HFFc6 (cell line): ENCODE measurements at regions not wholly inside any gene's neighbourhood (a gene's known extent, or its start where the extent isn't known, plus 50 kb on each side); places are given as distances from the start of the nearest gene placed in this dataset.
A peak's percentile ranks its signal among the peaks of the same experiment; 100 is the strongest.

Experiments
- DNase-seq: peaks from one replicate; pipeline ENCODE4 v3.0.0-alpha.2; 2018
- H3K27ac Mint-ChIP-seq: 2 replicates; pipeline ENCODE4 v1.8.0; 2020; ENCODE audit warnings: mild to moderate bottlenecking, mixed read lengths
- H3K27me3 Mint-ChIP-seq: 2 replicates; pipeline ENCODE4 v1.8.0; 2021; ENCODE audit warnings: mild to moderate bottlenecking, moderate library complexity, mixed read lengths; ENCODE audit not compliant: insufficient read depth
- H3K36me3 Mint-ChIP-seq: 2 replicates; pipeline ENCODE4 v1.8.0; 2021; ENCODE audit warnings: low read depth, mixed read lengths
- H3K4me1 Mint-ChIP-seq: 2 replicates; pipeline ENCODE4 v1.8.0; 2020; ENCODE audit warnings: low read depth, mixed read lengths
- H3K4me3 Mint-ChIP-seq: 2 replicates; pipeline ENCODE4 v1.8.0; 2020; ENCODE audit warnings: mild to moderate bottlenecking, moderate library complexity, mixed read lengths
- H3K9me3 Mint-ChIP-seq: 2 replicates; pipeline ENCODE4 v1.8.0; 2020; ENCODE audit warnings: mild to moderate bottlenecking, mixed read lengths
- TF ChIP-seq, protein P1 (sequence below): fragments of 200-600 bp; sonication (generic); IDR thresholded peaks from 2 replicates; pipeline ENCODE4 v1.5.0; 2021; ENCODE audit warnings: antibody characterized with exemption, mild to moderate bottlenecking

DNA sequence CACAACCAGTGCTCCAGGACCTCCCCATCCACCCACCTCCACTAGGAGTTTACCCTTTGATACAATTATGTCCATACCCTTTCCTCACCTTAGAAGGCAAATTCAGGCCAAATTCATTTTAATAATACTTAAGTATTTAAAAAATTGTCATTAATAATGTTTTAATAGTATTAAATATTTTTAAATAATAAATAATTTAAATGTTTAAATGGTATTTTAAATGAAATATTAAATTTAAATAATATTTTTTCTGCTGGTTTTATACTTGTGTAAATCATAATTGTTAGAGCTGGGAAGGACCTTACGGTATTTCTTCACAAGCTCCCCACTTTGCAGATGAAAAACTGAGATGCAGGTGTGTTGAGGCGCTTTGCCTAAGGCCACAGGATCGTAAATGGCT lies 67.8 kb downstream of the NRN1 start:
- no peak for DNase-seq
- Mint-ChIP-seq H3K4me3 (no peak overlapping the region), H3K9me3 (peaks cover 7% of the 10 kb centered on the region), H3K27me3 (peaks cover 2% of the 10 kb centered on the region), H3K4me1 (peaks cover 42% of the 10 kb centered on the region), H3K36me3 (peaks cover 7% of the 10 kb centered on the region; the same call in 1 of the 2 replicates), H3K27ac (no peak overlapping the region)
- TF ChIP-seq, protein P1, sequence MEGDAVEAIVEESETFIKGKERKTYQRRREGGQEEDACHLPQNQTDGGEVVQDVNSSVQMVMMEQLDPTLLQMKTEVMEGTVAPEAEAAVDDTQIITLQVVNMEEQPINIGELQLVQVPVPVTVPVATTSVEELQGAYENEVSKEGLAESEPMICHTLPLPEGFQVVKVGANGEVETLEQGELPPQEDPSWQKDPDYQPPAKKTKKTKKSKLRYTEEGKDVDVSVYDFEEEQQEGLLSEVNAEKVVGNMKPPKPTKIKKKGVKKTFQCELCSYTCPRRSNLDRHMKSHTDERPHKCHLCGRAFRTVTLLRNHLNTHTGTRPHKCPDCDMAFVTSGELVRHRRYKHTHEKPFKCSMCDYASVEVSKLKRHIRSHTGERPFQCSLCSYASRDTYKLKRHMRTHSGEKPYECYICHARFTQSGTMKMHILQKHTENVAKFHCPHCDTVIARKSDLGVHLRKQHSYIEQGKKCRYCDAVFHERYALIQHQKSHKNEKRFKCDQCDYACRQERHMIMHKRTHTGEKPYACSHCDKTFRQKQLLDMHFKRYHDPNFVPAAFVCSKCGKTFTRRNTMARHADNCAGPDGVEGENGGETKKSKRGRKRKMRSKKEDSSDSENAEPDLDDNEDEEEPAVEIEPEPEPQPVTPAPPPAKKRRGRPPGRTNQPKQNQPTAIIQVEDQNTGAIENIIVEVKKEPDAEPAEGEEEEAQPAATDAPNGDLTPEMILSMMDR: no peak

- H3K4me3 Mint-ChIP-seq: no peak overlapping the region
- no peak for DNase-seq
- no peak overlapping the region for H3K27ac Mint-ChIP-seq
- H3K9me3 Mint-ChIP-seq: peaks cover under 1% of the 10 kb centered on the region
- TF ChIP-seq, protein P1: no peak
- peaks cover 42% of the 10 kb centered on the region for H3K4me1 Mint-ChIP-seq
- no peaks in the 10 kb centered on the region; the same call in 1 of the 2 replicates for H3K36me3 Mint-ChIP-seq
- peaks cover 2% of the 10 kb centered on the region for H3K27me3 Mint-ChIP-seq
Measured at GRCh38 chr6:5937936-5938706, 68.6 kb downstream of the NRN1 start.

- Mint-ChIP-seq H3K9me3 (no peaks in the 10 kb centered on the region), H3K27ac (no peak overlapping the region), H3K4me1 (peaks cover 37% of the 10 kb centered on the region), H3K27me3 (peaks cover 2% of the 10 kb centered on the region), H3K36me3 (no peaks in the 10 kb centered on the region), H3K4me3 (no peak overlapping the region)
- TF ChIP-seq, protein P1: no peak
- no peak for DNase-seq
Measured at GRCh38 chr6:5937169-5937909, 69.4 kb downstream of the NRN1 start.

DNA sequence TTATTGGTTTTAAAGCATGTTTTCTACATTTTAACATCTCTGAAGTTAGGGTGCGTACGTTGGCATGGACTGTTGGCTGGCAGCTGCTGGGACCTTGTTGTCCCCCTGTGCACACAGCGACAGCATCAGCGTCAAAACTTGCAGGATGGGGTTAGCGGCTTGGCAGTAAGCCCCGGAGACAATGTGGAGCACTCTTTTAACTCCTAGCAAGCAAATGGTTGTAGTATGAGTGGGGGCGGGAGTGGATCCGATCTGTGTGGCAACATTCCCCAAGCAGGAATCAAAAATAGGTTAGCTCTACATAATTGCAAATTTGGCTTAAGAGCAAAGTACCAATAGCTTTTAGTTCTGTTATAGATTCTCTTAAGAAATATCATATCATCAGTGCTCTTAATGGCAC lies 70.1 kb downstream of the NRN1 start:
- H3K9me3 Mint-ChIP-seq: no peaks in the 10 kb centered on the region
- no peaks in the 10 kb centered on the region for H3K36me3 Mint-ChIP-seq
- H3K27me3 Mint-ChIP-seq: peaks cover 2% of the 10 kb centered on the region
- no peak for DNase-seq
- H3K4me3 Mint-ChIP-seq: no peak overlapping the region
- H3K27ac Mint-ChIP-seq: no peak overlapping the region
- TF ChIP-seq, protein P1: no peak
- H3K4me1 Mint-ChIP-seq: peaks cover 30% of the 10 kb centered on the region

DNA sequence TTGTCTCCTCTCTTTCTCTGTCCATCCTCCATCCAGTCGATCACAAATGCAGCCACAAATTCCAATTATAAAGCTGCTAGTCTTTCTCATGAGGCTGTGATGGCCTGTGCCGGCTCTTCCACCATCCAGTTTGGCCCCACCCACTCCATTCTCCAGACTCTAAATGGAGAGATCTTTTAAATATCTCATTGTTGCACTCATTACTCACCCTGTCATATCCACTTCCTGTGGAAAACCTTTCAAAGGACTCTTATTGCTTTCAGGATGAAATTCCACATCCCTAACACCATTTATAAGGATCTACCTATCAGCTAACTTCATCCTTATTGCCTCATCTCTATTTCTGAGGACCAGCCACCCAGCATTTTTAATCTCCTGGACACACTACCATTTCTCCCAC lies 70.6 kb downstream of the NRN1 start:
- Mint-ChIP-seq H3K4me3 (0 out of 2 replicates have a peak overlapping the region, but pooled peaks have one; percentile 5), H3K27me3 (peaks cover 2% of the 10 kb centered on the region), H3K36me3 (no peaks in the 10 kb centered on the region), H3K27ac (no peak overlapping the region), H3K9me3 (no peaks in the 10 kb centered on the region), H3K4me1 (peaks cover 25% of the 10 kb centered on the region)
- DNase-seq: no peak
- TF ChIP-seq, protein P1: no peak
